ENCODE measurements at regions not wholly inside any gene's neighbourhood (a gene's known extent, or its start where the extent isn't known, plus 50 kb on each side); places are given as distances from the start of the nearest gene placed in this dataset.
"Not testable (repeated sequence)": the region's sequence is repeated elsewhere in the genome, so short reads cannot be mapped to it uniquely, and the experiment has no call there.

DNA sequence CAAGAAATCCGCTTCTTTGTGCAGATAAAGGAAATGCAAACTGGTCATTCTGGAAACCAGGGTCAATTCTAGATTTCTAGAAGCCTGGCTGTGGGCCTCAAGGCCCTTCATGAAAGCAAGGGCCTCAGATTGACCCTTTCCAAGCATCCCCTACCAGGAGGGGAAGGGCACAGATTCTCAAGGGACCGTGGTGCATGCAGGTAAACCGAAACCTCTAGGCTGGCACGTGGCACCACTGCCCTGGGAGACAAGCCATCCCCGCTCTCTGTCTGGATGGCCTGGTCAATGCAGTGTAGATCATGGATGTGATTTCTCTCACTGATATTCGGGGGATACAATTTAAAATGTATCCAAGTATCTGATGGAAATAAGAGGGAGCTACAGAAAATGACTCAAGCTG is 69.4 kb downstream of the TOMM20 start:
- DNase-seq (ENCODE audit: low read depth) = no peak

- DNase-seq (ENCODE audit: low read depth) = no peak
These were observed 69.9 kb downstream of the TOMM20 start for GRCh38 chr1:235058695-235059094.

DNA sequence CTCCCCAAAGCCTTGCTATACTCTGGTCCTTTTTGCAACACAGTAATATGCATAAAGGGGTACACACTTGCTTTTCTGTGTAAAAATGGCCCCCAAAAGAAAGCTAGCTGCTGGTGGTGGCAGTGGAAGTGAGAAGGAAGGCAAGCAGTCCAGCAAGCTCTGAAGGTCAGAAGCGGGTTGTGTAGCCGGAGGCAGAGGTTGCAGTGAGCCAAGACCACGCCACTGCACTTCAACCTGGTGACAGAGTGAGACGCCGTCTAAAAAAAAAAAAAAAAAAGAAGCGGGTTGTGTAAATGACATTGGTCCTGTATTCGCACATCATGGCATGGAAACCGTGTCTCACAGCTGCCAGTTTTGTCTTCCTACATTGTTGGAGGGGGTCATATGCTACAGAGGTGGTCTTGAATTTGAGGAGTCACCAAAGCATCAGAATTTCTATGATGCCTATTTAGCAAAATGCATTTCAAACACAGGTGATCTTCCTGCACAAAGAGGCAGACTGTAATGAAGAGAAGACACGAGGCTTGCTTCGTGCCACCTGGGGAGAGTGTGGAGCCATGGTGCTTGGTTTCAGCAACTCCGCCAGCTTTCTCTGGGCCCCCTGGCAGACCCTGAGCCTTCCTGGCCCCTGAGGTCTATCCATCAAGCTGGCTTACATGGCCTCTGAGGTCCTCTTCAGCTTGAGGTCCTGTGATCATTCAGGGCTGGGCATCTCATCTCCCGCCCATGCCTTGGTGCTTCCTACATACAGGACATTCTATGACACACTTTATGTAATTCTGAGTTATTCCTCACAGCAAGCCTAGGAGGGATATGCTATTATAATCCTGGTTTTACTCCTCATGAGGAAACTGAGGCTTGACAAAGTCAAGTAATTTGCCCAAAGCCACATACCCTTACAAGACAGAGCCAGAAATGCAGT is 71.0 kb downstream of the TOMM20 start:
- DNase-seq (ENCODE audit: low read depth) = no peak

- DNase-seq (ENCODE audit: low read depth) = no peak
These were observed 71.7 kb downstream of the TOMM20 start for GRCh38 chr1:235056937-235057336.

DNA sequence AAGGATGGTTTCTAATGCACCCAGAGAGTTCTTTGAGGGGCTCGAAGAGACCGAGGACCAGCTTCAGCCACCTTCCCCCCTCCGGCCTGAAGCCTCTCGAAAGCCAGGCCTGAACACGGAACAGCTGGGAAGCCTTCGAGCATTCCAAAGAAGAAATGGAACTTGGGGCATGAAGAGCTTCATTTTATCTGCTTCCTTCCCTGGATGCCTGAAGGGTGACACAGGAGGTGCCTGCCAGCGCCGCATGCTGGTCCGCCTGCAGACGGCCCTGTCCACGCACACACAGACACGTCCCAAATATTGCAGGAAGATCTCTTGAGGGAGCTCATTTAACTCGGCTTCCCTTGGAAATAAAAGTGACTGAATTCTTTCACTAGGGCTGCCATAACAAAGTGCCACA is 73.7 kb downstream of the TOMM20 start:
- DNase-seq (ENCODE audit: low read depth) = no peak

- DNase-seq (ENCODE audit: low read depth) = no peak
These were observed 74.2 kb downstream of the TOMM20 start for GRCh38 chr1:235054466-235054865.

DNA sequence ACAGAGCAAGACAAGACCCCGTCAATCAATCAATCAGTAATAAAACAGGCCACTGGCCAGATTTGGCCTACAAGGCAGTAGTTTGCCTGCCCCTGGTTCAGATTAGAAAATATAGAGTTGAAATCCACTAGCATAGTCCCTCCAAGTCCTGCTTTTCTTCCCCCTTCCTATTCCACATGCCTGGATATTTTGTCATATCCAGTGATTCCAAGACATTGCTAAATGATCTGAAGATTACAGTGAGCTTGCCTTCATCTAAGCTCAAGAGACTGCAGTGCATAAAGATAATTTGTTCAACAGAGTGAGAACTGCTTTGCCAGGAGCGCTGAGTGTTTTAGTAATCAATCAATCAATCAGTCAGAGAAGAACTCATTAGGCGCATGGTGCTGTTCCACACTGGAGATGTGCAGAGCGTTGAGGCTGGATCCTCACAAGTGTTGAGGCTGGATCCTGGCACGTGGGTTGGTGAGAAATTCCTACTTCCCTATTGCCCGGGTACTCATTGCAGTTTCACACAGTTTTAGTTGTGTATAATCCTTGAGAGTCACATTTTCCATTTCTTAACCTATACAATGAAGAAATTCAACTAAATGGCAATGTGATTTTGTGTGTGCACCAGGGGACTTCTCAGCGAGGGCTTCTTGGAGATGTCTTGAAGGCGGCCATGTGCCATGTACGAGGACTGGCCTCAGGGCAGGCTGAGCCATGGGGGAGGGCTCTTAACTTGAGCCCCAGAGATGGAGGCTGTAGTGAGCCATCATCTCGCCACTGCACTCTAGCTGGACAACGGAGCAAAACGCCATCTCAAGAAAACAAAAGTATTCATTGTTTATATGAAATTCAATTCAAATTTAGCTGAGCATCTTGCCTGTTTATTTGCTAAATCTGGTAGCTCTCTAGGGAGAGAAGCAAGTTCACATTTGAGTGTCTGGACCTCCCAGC is 76.3 kb downstream of the TOMM20 start:
- no peak for DNase-seq (ENCODE audit: low read depth)

- DNase-seq (ENCODE audit: low read depth) = no peak
These were observed 77.1 kb downstream of the TOMM20 start for GRCh38 chr1:235051521-235051920.

- DNase-seq (ENCODE audit: low read depth) = no peak
These were observed 77.7 kb downstream of the TOMM20 start for GRCh38 chr1:235050911-235051360.

DNA sequence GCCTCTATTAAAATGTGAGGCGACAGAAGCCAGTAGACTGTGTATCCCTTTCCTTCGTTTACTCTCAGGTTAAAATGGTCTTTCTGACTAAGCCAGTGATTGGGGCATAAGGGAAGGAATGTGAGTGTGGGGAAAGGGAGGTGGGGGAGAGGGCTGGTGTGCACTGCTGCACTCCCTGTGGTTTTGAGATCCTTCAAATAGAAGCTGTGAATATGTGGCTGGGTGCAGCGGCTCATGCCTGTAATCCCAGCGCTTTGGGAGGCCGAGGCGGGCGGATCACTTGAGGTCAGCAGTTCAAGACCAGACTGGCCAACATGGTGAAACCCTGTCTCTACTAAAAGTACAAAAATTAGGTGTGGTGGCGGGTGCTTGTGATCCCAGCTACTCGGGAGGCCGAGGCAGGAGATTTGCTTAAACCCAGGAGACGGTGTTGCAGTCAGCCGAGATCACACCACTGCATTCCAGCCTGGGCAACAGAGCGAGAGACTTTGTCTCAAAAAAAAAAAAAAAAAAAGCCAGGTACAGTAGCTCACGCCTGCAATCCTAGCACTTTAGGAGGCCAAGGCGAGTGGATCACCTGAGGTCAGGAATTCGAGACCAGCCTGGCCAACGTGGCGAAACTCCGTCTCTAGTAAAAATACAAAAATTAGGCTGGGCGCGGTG is 78.8 kb downstream of the TOMM20 start:
- not testable (repeated sequence) for DNase-seq (ENCODE audit: low read depth)

- DNase-seq (ENCODE audit: low read depth) = no peak
These were observed 79.4 kb downstream of the TOMM20 start for GRCh38 chr1:235049217-235049616.

GRCh38 chr1:235047331-235047871 is 81.2 kb downstream of the TOMM20 start:
- no peak for DNase-seq (ENCODE audit: low read depth)

DNA sequence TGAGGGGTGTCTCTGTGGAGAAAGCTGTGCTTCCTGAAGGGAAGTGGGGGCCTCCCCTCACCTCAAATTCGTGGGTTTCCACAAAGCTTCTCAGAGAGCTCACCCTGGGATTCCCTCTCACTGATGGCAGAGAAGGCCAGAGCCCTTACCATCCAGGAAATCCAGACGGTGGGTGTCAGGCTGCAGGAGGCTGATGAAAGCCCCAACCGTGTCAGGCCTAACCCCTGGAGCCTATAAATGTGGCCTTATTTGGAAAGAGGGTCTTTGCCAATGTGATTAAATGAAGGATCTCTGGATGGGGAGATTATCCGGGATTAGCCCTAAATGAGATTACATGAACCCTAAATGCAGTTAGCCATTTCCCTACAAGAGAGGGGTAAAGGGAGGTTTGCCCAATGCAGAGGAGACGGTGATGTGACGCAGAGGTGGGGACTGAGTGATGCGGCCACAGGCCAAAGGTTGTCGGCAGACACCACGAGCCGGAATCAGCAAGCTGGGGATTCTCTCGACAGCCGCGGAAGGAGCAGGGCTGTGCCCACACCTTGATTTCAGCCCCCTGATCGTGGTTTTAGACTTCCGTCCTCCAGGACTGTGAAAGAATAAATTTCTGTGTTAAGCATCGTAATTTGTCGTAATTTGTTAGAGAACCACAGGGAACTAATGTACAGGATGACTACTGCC is 82.6 kb downstream of the TOMM20 start:
- DNase-seq (ENCODE audit: low read depth) = no peak

GRCh38 chr1:235045034-235045690 is 83.5 kb downstream of the TOMM20 start:
- DNase-seq (ENCODE audit: low read depth) = no peak

- DNase-seq (ENCODE audit: low read depth) = no peak
These were observed 85.4 kb downstream of the TOMM20 start for GRCh38 chr1:235043234-235043633.

GRCh38 chr1:235038701-235039100 is 89.9 kb downstream of the TOMM20 start:
- DNase-seq (ENCODE audit: low read depth) = no peak

DNA sequence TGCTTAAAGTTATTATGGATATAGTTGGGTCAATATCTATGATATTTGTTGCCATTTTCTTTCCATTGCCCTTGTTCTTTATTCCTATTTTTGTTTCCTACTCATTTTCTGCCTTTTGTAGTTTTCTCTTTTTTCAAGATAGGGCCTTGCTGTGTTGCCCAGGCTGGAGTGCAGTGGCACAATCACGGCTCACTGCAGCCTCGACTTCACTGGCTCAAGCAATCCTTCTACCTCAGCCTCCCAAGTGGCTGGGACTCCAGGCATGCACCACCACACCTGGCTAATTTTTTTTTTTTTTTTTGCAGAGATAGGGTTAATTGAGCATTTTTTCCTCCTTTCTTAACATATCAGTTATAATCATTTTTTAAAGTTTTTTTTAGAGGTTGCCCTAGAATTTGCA is 92.7 kb downstream of the TOMM20 start:
- DNase-seq (ENCODE audit: low read depth) = no peak

- no peak for DNase-seq (ENCODE audit: low read depth)
These were observed 97.6 kb downstream of the TOMM20 start for GRCh38 chr1:235030919-235031596.

- DNase-seq (ENCODE audit: low read depth) = no peak
These were observed 100.8 kb downstream of the TOMM20 start for GRCh38 chr1:235027862-235028250.

All from T-helper 22 cell (primary cell).